PC-9 (cell line): ENCODE measurements at regions not wholly inside any gene's neighbourhood (a gene's known extent, or its start where the extent isn't known, plus 50 kb on each side); places are given as distances from the start of the nearest gene placed in this dataset.

ENCODE experiments used
- BruUV-seq: library from RNA; stranded (reverse); fragments of 400-500 nt; replicated peaks from 2 replicates; lab custom pipeline; 2021; lab: Mats Ljungman, UMichigan
- CTCF ChIA-PET: fragments of 300-600 bp; sonication (Branson Sonifier 250); formaldehyde crosslinking; loops from one replicate; lab custom pipeline; 2022; ENCODE audit warnings: antibody characterized with exemption; lab: Charles Lee
- POLR2A ChIA-PET: fragments of 300-600 bp; sonication (Branson Sonifier 250); formaldehyde crosslinking; loops from one replicate; lab custom pipeline; 2022; ENCODE audit warnings: antibody characterized with exemption; ENCODE audit not compliant: unreplicated experiment; lab: Charles Lee
- DNase-seq, 2 experiments: peaks; one replicate each; pipeline versions ENCODE4 v3.0.0 to v3.0.0-alpha.2; 2015 to 2022; ENCODE audit warnings: mixed read lengths in 1 of 2
- H2AFZ ChIP-seq: fragments of 200-600 bp; sonication (generic); 2 replicates; pipeline ENCODE4 v1.8.1; 2017; ENCODE audit warnings: antibody characterized with exemption
- H3F3A ChIP-seq: fragments of 200-600 bp; sonication (generic); 2 replicates; pipeline ENCODE4 v1.8.1; 2017; ENCODE audit warnings: antibody characterized with exemption, mild to moderate bottlenecking, low read depth; ENCODE audit not compliant: insufficient read depth
- H3K27ac ChIP-seq: fragments of 200-600 bp; sonication (generic); 2 replicates; pipeline ENCODE4 v1.6.1; 2016; ENCODE audit warnings: mixed run types
- H3K27me3 ChIP-seq: fragments of 200-600 bp; sonication (generic); 2 replicates; pipeline ENCODE4 v1.6.1; 2016; ENCODE audit warnings: low read depth, mixed run types; ENCODE audit not compliant: insufficient read depth
- H3K36me3 ChIP-seq: fragments of 200-600 bp; sonication (generic); 2 replicates; pipeline ENCODE4 v1.6.1; 2016; ENCODE audit warnings: low read depth, mixed run types
- H3K4me1 ChIP-seq: fragments of 200-600 bp; sonication (generic); replicated peaks from 2 replicates; pipeline ENCODE4 v1.6.1; 2016; ENCODE audit warnings: mixed run types; ENCODE audit not compliant: insufficient read depth
- H3K4me2 ChIP-seq: fragments of 200-600 bp; sonication (generic); 2 replicates; pipeline ENCODE4 v1.6.1; 2017; ENCODE audit warnings: mixed run types
- H3K4me3 ChIP-seq: fragments of 200-600 bp; sonication (generic); 2 replicates; pipeline ENCODE4 v1.6.1; 2016; ENCODE audit warnings: mixed run types
- H3K79me2 ChIP-seq: fragments of 200-600 bp; sonication (generic); 2 replicates; pipeline ENCODE4 v1.6.1; 2017; ENCODE audit warnings: low read depth, mixed run types
- H3K9me2 ChIP-seq: fragments of 200-600 bp; sonication (generic); 2 replicates; pipeline ENCODE4 v1.8.1; 2017; ENCODE audit warnings: mild to moderate bottlenecking; ENCODE audit not compliant: insufficient read depth
- H3K9me3 ChIP-seq: fragments of 200-600 bp; sonication (generic); 2 replicates; pipeline ENCODE4 v1.8.1; 2016; ENCODE audit warnings: low read depth; ENCODE audit not compliant: insufficient read depth
- H4K20me1 ChIP-seq: fragments of 200-600 bp; sonication (generic); 2 replicates; pipeline ENCODE4 v1.8.1; 2017; ENCODE audit not compliant: insufficient read depth
- EZH2 ChIP-seq: fragments of 200-600 bp; sonication (generic); IDR thresholded peaks from 2 replicates; pipeline ENCODE4 v1.8.0; 2017; ENCODE audit warnings: antibody characterized with exemption, low read depth
- intact Hi-C: fragments of 100-400 bp; cut with micrococcal nuclease; formaldehyde crosslinking; loops from one replicate; pipeline ENCODE4 v1.10.0; 2022; ENCODE audit not compliant: unreplicated experiment
- TF ChIP-seq, protein P1 (sequence below): fragments of 200-600 bp; sonication (generic); conservative IDR thresholded peaks from 2 replicates; pipeline ENCODE4 v1.6.1; 2017; ENCODE audit warnings: mixed run types, antibody characterized with exemption, mild to moderate bottlenecking, moderate library complexity

DNA sequence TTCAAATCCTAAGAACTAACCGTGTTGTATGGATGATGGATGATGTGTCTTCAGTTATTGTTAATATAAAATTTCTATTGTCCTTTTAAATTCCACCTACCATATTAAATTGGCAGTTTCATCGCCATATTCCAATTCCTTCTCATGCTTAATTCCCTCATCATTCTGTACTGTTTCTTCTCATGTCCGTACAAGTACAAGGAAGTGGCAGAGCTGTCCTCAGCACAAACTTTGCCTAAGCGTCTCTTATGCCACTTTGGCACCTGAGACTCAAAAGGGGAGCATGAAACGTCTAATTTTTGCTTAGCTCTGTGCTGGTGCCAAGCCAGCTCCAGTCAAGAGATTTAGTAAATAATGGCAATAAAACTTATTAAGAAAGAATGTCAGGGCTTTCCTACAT lies 158.2 kb upstream of the LAMA2 start:
- BruUV-seq: no TSS peak
- Histone ChIP-seq H3K27ac (no peak overlapping the region), H2AFZ (no peak overlapping the region), H3K79me2 (no peaks in the 10 kb centered on the region), H3K4me1 (no peaks in the 10 kb centered on the region), H3K4me3 (no peak overlapping the region), H3K27me3 (no peaks in the 10 kb centered on the region), H3K36me3 (no peaks in the 10 kb centered on the region), H3F3A (no peaks in the 10 kb centered on the region), H3K4me2 (no peak overlapping the region), H4K20me1 (no peaks in the 10 kb centered on the region), H3K9me3 (no peaks in the 10 kb centered on the region), H3K9me2 (no peaks in the 10 kb centered on the region)
- no peak for DNase-seq
- CTCF ChIA-PET: no interaction called here
- intact Hi-C loops: loop anchor here (10.0 kb wide), 1 partner anchor 360 kb away; no protein-coding TSS in a partner anchor
- POLR2A ChIA-PET: no interaction called here
- TF ChIP-seq EZH2: no peak
- TF ChIP-seq, protein P1, sequence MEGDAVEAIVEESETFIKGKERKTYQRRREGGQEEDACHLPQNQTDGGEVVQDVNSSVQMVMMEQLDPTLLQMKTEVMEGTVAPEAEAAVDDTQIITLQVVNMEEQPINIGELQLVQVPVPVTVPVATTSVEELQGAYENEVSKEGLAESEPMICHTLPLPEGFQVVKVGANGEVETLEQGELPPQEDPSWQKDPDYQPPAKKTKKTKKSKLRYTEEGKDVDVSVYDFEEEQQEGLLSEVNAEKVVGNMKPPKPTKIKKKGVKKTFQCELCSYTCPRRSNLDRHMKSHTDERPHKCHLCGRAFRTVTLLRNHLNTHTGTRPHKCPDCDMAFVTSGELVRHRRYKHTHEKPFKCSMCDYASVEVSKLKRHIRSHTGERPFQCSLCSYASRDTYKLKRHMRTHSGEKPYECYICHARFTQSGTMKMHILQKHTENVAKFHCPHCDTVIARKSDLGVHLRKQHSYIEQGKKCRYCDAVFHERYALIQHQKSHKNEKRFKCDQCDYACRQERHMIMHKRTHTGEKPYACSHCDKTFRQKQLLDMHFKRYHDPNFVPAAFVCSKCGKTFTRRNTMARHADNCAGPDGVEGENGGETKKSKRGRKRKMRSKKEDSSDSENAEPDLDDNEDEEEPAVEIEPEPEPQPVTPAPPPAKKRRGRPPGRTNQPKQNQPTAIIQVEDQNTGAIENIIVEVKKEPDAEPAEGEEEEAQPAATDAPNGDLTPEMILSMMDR: no peak

DNA sequence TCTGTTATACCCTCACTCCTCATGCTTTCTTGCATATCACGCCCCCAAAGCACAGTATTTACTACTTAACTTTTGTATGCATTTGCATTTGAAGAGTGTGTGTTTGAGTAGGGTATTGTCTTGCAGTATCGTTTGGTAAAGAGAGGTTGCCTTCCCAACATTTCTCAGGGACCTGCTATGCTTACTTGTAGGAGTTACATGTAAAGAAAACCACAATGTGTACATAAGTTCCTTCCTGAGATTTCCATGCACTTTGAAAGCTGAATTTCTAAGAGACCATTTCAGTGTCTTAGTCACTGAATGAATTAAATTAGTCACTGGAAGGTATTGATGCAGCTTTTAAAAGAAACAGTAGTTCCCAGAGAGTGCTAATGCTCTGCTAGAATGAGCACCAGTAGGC lies 159.3 kb upstream of the LAMA2 start:
- H3K9me3 ChIP-seq: no peaks in the 10 kb centered on the region
- intact Hi-C loops: loop anchor here (10.0 kb wide), 1 partner anchor 359 kb away; no protein-coding TSS in a partner anchor
- H3K79me2 ChIP-seq: no peaks in the 10 kb centered on the region
- H2AFZ ChIP-seq: no peak overlapping the region
- H3K4me3 ChIP-seq: no peak overlapping the region
- BruUV-seq: no TSS peak
- DNase-seq: no peak
- no peak for TF ChIP-seq EZH2
- TF ChIP-seq, protein P1: no peak
- ChIA-PET CTCF (no interaction called here), POLR2A (no interaction called here)
- H3K4me2 ChIP-seq: no peak overlapping the region
- no peaks in the 10 kb centered on the region for H3K9me2 ChIP-seq
- H4K20me1 ChIP-seq: no peaks in the 10 kb centered on the region
- H3K36me3 ChIP-seq: no peaks in the 10 kb centered on the region
- no peak overlapping the region for H3K27ac ChIP-seq
- no peaks in the 10 kb centered on the region for H3K4me1 ChIP-seq
- H3F3A ChIP-seq: no peaks in the 10 kb centered on the region
- no peaks in the 10 kb centered on the region for H3K27me3 ChIP-seq

DNA sequence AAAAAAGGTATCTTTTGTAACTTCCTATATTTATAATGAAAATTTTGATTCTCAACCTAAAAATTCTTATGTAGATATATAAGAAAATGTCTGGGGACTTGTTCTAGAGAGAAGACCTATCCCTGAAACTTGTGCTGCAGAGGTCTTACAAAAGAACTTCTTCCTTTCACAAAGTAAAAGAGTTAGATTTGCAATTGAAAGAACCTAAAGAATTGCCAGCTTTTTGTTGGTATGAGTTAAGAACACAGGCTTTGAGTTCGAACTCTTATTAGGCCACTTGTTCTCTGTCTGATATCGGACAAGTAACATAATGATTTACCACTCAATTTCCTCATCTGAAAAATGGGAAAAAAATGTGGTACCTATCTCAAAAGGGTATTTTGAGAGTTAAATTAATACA lies 162.0 kb upstream of the LAMA2 start:
- Histone ChIP-seq H3K9me2 (no peaks in the 10 kb centered on the region), H3K4me2 (no peak overlapping the region), H4K20me1 (no peaks in the 10 kb centered on the region), H2AFZ (no peak overlapping the region), H3K4me3 (no peak overlapping the region), H3K36me3 (no peaks in the 10 kb centered on the region), H3K4me1 (no peaks in the 10 kb centered on the region), H3K79me2 (no peaks in the 10 kb centered on the region), H3K27ac (no peak overlapping the region), H3F3A (no peaks in the 10 kb centered on the region), H3K9me3 (peaks cover 4% of the 10 kb centered on the region; the same call in 1 of the 2 replicates), H3K27me3 (no peaks in the 10 kb centered on the region)
- ChIA-PET CTCF (no interaction called here), POLR2A (no interaction called here)
- BruUV-seq: no TSS peak
- no peak for TF ChIP-seq EZH2
- TF ChIP-seq, protein P1: no peak
- no peak for DNase-seq
- intact Hi-C loops: loop anchor here (10.0 kb wide), 1 partner anchor 356 kb away; no protein-coding TSS in a partner anchor
